Astrocyte (in vitro differentiated cells and primary cell): ENCODE measurements at regions not wholly inside any gene's neighbourhood (a gene's known extent, or its start where the extent isn't known, plus 50 kb on each side); places are given as distances from the start of the nearest gene placed in this dataset.

Experiments
- DNase-seq: peaks from one replicate; pipeline ENCODE4 v3.0.0-alpha.2; 2010; ENCODE audit warnings: low read depth
- FAIRE-seq: peaks from 2 replicates; lab custom pipeline; 2011; peaks lifted over from hg19 to GRCh38; lab: Jason Lieb, UNC
- H2AFZ ChIP-seq: 2 replicates; pipeline ENCODE4 v1.6.0; 2012; ENCODE audit warnings: low read depth, low read length, inconsistent platforms
- H3K27ac ChIP-seq: 2 replicates; pipeline ENCODE4 v1.5.1; 2011; ENCODE audit warnings: low read depth, low read length, inconsistent platforms
- H3K27me3 ChIP-seq: 2 replicates; pipeline ENCODE4 v1.6.0; 2011; ENCODE audit warnings: low read length, inconsistent platforms; ENCODE audit not compliant: insufficient read depth
- H3K36me3 ChIP-seq: 2 replicates; pipeline ENCODE4 v1.5.1; 2011; ENCODE audit warnings: low read length, inconsistent platforms; ENCODE audit not compliant: insufficient read depth
- H3K4me1 ChIP-seq: 2 replicates; pipeline ENCODE4 v1.5.1; 2011; ENCODE audit warnings: low read length, inconsistent platforms; ENCODE audit not compliant: insufficient read depth
- H3K4me2 ChIP-seq: 2 replicates; pipeline ENCODE4 v1.6.0; 2012; ENCODE audit warnings: low read length, inconsistent platforms
- H3K4me3 ChIP-seq: 2 replicates; pipeline ENCODE4 v1.5.1; 2011; ENCODE audit warnings: low read depth, mild to moderate bottlenecking, low read length, inconsistent platforms; ENCODE audit not compliant: insufficient read depth
- H3K79me2 ChIP-seq: 2 replicates; pipeline ENCODE4 v1.6.0; 2012; ENCODE audit warnings: mild to moderate bottlenecking, low read length, inconsistent platforms; ENCODE audit not compliant: insufficient read depth
- H3K9ac ChIP-seq: 2 replicates; pipeline ENCODE4 v1.6.0; 2012; ENCODE audit warnings: mild to moderate bottlenecking, low read length, inconsistent platforms
- H3K9me3 ChIP-seq: 2 replicates; pipeline ENCODE4 v1.5.1; 2012; ENCODE audit warnings: low read depth, mild to moderate bottlenecking, low read length, inconsistent platforms; ENCODE audit not compliant: insufficient read depth
- H4K20me1 ChIP-seq: 2 replicates; pipeline ENCODE4 v1.6.0; 2012; ENCODE audit warnings: low read length, inconsistent platforms; ENCODE audit not compliant: insufficient read depth
- H3K27ac Mint-ChIP-seq: one replicate; pipeline ENCODE4 v1.8.0; 2021; ENCODE audit warnings: mild to moderate bottlenecking, mixed read lengths; ENCODE audit not compliant: unreplicated experiment
- H3K27me3 Mint-ChIP-seq: one replicate; pipeline ENCODE4 v1.8.0; 2021; ENCODE audit warnings: low read depth, mixed read lengths; ENCODE audit not compliant: unreplicated experiment
- H3K36me3 Mint-ChIP-seq: one replicate; pipeline ENCODE4 v1.8.0; 2021; ENCODE audit warnings: low read depth, mixed read lengths; ENCODE audit not compliant: unreplicated experiment
- H3K4me1 Mint-ChIP-seq: one replicate; pipeline ENCODE4 v1.8.0; 2021; ENCODE audit warnings: low read depth, mixed read lengths; ENCODE audit not compliant: unreplicated experiment
- H3K4me3 Mint-ChIP-seq: one replicate; pipeline ENCODE4 v1.8.0; 2021; ENCODE audit warnings: mild to moderate bottlenecking, moderate library complexity, mixed read lengths; ENCODE audit not compliant: unreplicated experiment
- H3K9me3 Mint-ChIP-seq: one replicate; pipeline ENCODE4 v1.8.0; 2021; ENCODE audit warnings: mild to moderate bottlenecking, mixed read lengths; ENCODE audit not compliant: unreplicated experiment
- CTCF ChIP-seq: IDR thresholded peaks from 2 replicates; pipeline ENCODE4 v1.5.1; 2011; ENCODE audit warnings: low read depth, mild to moderate bottlenecking, inconsistent platforms, low read length, moderate library complexity; ENCODE audit not compliant: insufficient read depth
- EZH2 ChIP-seq: IDR thresholded peaks from 2 replicates; pipeline ENCODE4 v1.6.1; 2012; ENCODE audit warnings: mild to moderate bottlenecking, low read length, inconsistent platforms; ENCODE audit not compliant: insufficient read depth

GRCh38 chr2:19505199-19506136 lies 147.0 kb upstream of the OSR1 start:
- FAIRE-seq: no peak

DNA sequence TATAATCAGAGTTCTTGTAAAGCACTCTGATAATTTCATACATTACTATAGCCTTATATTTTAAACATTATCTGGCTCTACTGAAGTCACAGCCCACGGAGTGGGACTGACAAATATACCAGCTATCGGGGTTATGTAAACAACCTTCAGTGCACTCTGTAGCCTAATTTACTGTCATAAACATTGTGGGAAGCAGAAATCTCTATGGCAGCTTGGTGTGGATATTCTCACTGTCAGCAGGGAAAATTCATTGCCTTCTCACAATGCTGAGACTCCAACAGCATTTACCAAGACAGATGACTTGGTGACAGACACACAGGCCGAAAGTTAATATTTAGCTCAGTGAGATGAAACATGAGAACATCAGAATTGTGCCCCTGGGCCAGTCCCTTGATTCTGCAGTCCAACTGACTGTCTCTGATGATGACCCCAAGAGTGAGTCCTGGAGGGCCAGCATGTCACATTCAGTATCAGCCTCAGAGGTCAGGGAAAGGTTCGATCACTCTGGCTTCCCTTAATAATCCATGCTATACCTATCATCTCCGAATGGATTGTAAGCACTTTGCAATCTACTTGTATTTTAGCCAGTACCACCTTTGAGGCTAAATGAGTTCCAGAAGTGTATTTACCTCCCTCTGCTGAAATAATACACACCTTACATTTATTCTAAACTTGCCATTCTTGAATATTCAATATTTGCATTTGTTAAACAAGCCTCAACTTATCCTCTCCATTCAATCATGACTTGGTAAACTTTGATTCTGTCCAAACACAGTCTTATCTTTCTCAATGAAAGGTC lies 146.2 kb upstream of the OSR1 start:
- H3K4me2 ChIP-seq: no peak overlapping the region
- H3K4me1 Mint-ChIP-seq: no peaks in the 10 kb centered on the region
- peaks cover 5% of the 10 kb centered on the region for H3K27me3 ChIP-seq
- H3K9me3 ChIP-seq: no peaks in the 10 kb centered on the region
- TF ChIP-seq CTCF (no peak), EZH2 (no peak)
- H3K27ac ChIP-seq: no peak overlapping the region
- no peaks in the 10 kb centered on the region for H3K36me3 Mint-ChIP-seq
- DNase-seq: no peak
- no peaks in the 10 kb centered on the region for H3K4me1 ChIP-seq
- no peak overlapping the region for H3K4me3 Mint-ChIP-seq
- no peak overlapping the region for H3K4me3 ChIP-seq
- H2AFZ ChIP-seq: no peak overlapping the region
- no peaks in the 10 kb centered on the region for H3K9me3 Mint-ChIP-seq
- FAIRE-seq: no peak
- H3K27ac Mint-ChIP-seq: no peak overlapping the region
- H3K79me2 ChIP-seq: no peaks in the 10 kb centered on the region
- no peaks in the 10 kb centered on the region for H3K27me3 Mint-ChIP-seq
- H3K9ac ChIP-seq: no peak overlapping the region
- no peaks in the 10 kb centered on the region for H4K20me1 ChIP-seq
- no peaks in the 10 kb centered on the region for H3K36me3 ChIP-seq

More at GRCh38 chr2:19505199-19506136, 147.0 kb upstream of the OSR1 start:
- no peak overlapping the region for H3K9ac ChIP-seq
- no peak overlapping the region for H3K4me3 ChIP-seq
- no peaks in the 10 kb centered on the region for H4K20me1 ChIP-seq
- no peaks in the 10 kb centered on the region for H3K36me3 ChIP-seq
- no peak overlapping the region for H3K27ac ChIP-seq
- H3K79me2 ChIP-seq: no peaks in the 10 kb centered on the region
- no peak overlapping the region for H2AFZ ChIP-seq
- DNase-seq: no peak
- no peak overlapping the region for H3K4me2 ChIP-seq
- Mint-ChIP-seq H3K27me3 (no peaks in the 10 kb centered on the region), H3K27ac (no peak overlapping the region), H3K9me3 (no peaks in the 10 kb centered on the region), H3K4me3 (no peak overlapping the region), H3K36me3 (no peaks in the 10 kb centered on the region), H3K4me1 (no peaks in the 10 kb centered on the region)
- no peak for TF ChIP-seq EZH2
- TF ChIP-seq CTCF: no peak
- no peaks in the 10 kb centered on the region for H3K4me1 ChIP-seq
- peaks cover 5% of the 10 kb centered on the region for H3K27me3 ChIP-seq
- no peaks in the 10 kb centered on the region for H3K9me3 ChIP-seq
